ENCODE measurements at regions not wholly inside any gene's neighbourhood (a gene's known extent, or its start where the extent isn't known, plus 50 kb on each side); places are given as distances from the start of the nearest gene placed in this dataset.
"Not testable (repeated sequence)": the region's sequence is repeated elsewhere in the genome, so short reads cannot be mapped to it uniquely, and the experiment has no call there.

- DNase-seq = no peak
These were observed 407.9 kb downstream of the TECRL start for GRCh38 chr4:64001229-64001898.

- DNase-seq = no peak
These were observed 409.0 kb downstream of the TECRL start for GRCh38 chr4:64000241-64000640.

- no peak for DNase-seq
These were observed 423.0 kb downstream of the TECRL start for GRCh38 chr4:63986253-63986652.

GRCh38 chr4:63983224-63983623 lies 426.0 kb downstream of the TECRL start:
- no peak for DNase-seq

GRCh38 chr4:63965875-63966274 lies 443.4 kb downstream of the TECRL start:
- no peak for DNase-seq

- not testable (repeated sequence) for DNase-seq
These were observed 466.5 kb downstream of the TECRL start for GRCh38 chr4:63942706-63943286.

- DNase-seq = no peak
These were observed 471.3 kb downstream of the TECRL start for GRCh38 chr4:63937961-63938360.

- no peak for DNase-seq
These were observed 487.1 kb downstream of the TECRL start for GRCh38 chr4:63922146-63922545.

- no peak for DNase-seq
These were observed 487.7 kb downstream of the TECRL start for GRCh38 chr4:63921561-63921960.

GRCh38 chr4:63919636-63920365 lies 489.4 kb downstream of the TECRL start:
- no peak for DNase-seq

GRCh38 chr4:63906660-63907183 lies 502.5 kb downstream of the TECRL start:
- DNase-seq = no peak

GRCh38 chr4:63904201-63904600 lies 505.0 kb downstream of the TECRL start:
- DNase-seq = no peak

- no peak for DNase-seq
These were observed 507.9 kb downstream of the TECRL start for GRCh38 chr4:63901304-63901703.

- no peak for DNase-seq
These were observed 510.3 kb downstream of the TECRL start for GRCh38 chr4:63898961-63899360.

GRCh38 chr4:63894161-63894560 lies 515.1 kb downstream of the TECRL start:
- no peak for DNase-seq

- no peak for DNase-seq
These were observed 539.9 kb downstream of the TECRL start for GRCh38 chr4:63869370-63869769.

GRCh38 chr4:63851496-63851895 lies 557.8 kb downstream of the TECRL start:
- no peak for DNase-seq

- no peak for DNase-seq
These were observed 568.0 kb downstream of the TECRL start for GRCh38 chr4:63841266-63841665.

GRCh38 chr4:63831590-63832155 lies 577.6 kb downstream of the TECRL start:
- no peak for DNase-seq

GRCh38 chr4:63817196-63817865 lies 591.9 kb downstream of the TECRL start:
- no peak for DNase-seq

- DNase-seq = no peak
These were observed 594.9 kb downstream of the TECRL start for GRCh38 chr4:63814171-63814964.

- DNase-seq = no peak
These were observed 610.1 kb downstream of the TECRL start for GRCh38 chr4:63799166-63799565.
